Transverse colon (tissue), 4 donors: ENCODE measurements at regions not wholly inside any gene's neighbourhood (a gene's known extent, or its start where the extent isn't known, plus 50 kb on each side); places are given as distances from the start of the nearest gene placed in this dataset.

ENCODE experiments used
- DNase-seq: peaks from one replicate; pipeline ENCODE4 v3.0.0-alpha.2; 2019
- H3K27ac ChIP-seq, 4 donors: fragments of 200-600 bp; sonication (generic); 2 replicates each; pipeline ENCODE4 v1.5.1; 2016 to 2018; ENCODE audit warnings: inconsistent platforms in 4 of 4
- H3K27me3 ChIP-seq: fragments of 200-600 bp; sonication (generic); 2 replicates; pipeline ENCODE4 v1.5.1; 2017; ENCODE audit warnings: inconsistent platforms
- H3K36me3 ChIP-seq, 4 donors: fragments of 200-600 bp; sonication (generic); 2 replicates each; pipeline ENCODE4 v1.5.1; 2017 to 2019; ENCODE audit warnings: inconsistent platforms in 4 of 4
- H3K4me1 ChIP-seq, 4 donors: fragments of 200-600 bp; sonication (generic); 2 replicates each; pipeline ENCODE4 v1.5.1; 2017 to 2020; ENCODE audit warnings: inconsistent platforms in 4 of 4
- H3K4me3 ChIP-seq, 4 donors: fragments of 200-600 bp; sonication (generic); 1 replicate in 1 of 4; 2 replicates in 3 of 4; pipeline versions ENCODE4 v1.5.1 to v1.6.1; 2017 to 2019; ENCODE audit warnings: inconsistent platforms in 4 of 4
- H3K9me3 ChIP-seq, 2 donors: fragments of 200-600 bp; sonication (generic); 2 replicates each; pipeline ENCODE4 v1.5.1; 2017 to 2019; ENCODE audit warnings: inconsistent platforms in 2 of 2
- EP300 ChIP-seq: sonication (generic); formaldehyde crosslinking; IDR thresholded peaks from one replicate; pipeline ENCODE4 v1.6.1; 2017; ENCODE audit warnings: antibody characterized with exemption, low read depth
- POLR2A ChIP-seq: fragments of 450-650 bp; IDR thresholded peaks from one replicate; pipeline ENCODE4 v1.6.1; 2016; ENCODE audit warnings: antibody characterized with exemption, mild to moderate bottlenecking, moderate library complexity
- POLR2AphosphoS5 ChIP-seq, 3 donors: sonication (generic); formaldehyde crosslinking; IDR thresholded peaks; one replicate each; pipeline ENCODE4 v1.6.1; 2016; ENCODE audit warnings: antibody characterized with exemption in 3 of 3
- WGBS, 2 donors: methylation state at CpG; one replicate each; pipeline ENCODE4 v1.1.5; 2018; ENCODE audit warnings: low coverage in 1 of 2; 5-methylcytosine and 5-hydroxymethylcytosine counted together
- in situ Hi-C, 4 donors: fragments of 200-750 bp; cut with MboI; loops; one replicate each; pipeline versions ENCODE4 v1.15.0 to v1.15.1; 2017; ENCODE audit warnings: low sequenced_read_pairs in 3 of 4, low pct_ligation_motif_present in 1 of 4, low pct_unique_long_range_greater_than_20kb in 1 of 4
- intact Hi-C: fragments of 100-400 bp; cut with DNase I; formaldehyde crosslinking; loops from one replicate; pipeline ENCODE4 v1.15.1; 2023; ENCODE audit warnings: low total_unique reads
- TF ChIP-seq, protein P1 (sequence below), 5 experiments: fragments of 200-600 bp in 3 of 5; fragments of 450-650 bp in 2 of 5; sonication (generic) in 3 of 5; IDR thresholded peaks; 1 replicate in 2 of 5; 2 replicates in 3 of 5; pipeline ENCODE4 v1.5.1; 2016 to 2017; ENCODE audit warnings: antibody characterized with exemption in 5 of 5, inconsistent platforms in 3 of 5, mild to moderate bottlenecking in 2 of 5, moderate library complexity in 1 of 5

DNA sequence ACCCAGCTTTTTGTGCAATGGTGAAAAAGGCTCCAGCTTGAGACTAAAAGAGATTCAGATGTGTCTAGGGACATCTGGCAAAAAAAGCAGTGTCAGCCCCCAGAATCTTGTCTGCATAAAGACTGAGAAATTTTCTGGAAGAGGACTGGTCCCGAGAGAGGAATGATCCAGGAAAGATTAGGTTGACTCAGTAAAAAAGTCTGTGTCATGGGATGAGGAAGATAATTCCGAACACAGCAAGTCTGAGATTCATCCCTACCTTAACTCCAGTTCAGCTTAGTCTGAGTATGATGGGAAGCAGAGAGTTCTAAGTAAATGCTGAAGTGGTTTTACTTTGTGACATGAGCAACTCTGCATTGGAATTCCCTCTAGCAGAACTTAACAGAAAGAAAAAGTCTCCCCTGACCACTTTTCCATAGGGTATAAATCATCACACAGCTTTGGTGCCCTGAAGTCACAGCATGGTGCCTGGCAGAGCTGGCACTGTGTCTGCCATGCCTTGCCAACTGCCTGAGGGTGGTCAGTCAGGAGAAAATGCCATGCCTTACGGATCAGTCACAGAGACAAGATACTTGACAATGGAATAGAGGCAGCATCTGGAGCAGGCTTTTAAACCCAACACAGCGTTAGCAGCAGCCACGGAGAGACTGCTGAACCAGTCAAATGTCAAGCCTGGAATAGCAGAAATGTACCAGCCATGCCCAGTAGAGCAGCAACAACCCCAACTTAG lies 153.4 kb downstream of the ZC3H11B start:
- WGBS, 2 donors, result 75 to 80% methylated on average over 2 to 5 of the region's 5 CpGs

DNA sequence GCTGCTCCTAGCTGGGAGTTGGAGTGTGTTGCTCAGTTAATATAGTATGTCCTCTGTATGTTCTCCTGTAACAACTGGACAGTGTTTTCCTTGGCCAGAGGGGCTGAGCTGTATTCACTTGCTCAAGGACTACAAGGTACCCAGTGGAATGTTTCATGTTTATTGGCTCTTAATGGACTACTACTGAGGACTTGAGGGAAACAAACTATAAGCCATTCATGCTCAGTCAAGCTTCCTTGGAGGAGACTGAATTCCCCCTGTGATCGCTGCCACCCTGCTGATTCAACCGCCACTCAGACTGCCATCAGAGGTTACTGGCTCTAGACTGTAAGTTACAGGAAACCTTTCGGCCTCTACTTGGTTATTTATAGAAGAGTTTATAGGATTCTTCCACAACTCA lies 166.6 kb downstream of the ZC3H11B start:
- 33 to 60% methylated on average over 2 to 3 of the region's 3 CpGs for WGBS, 2 donors
- Histone ChIP-seq H3K4me1 (peaks cover 0 to 8% (median 0%) of the 10 kb centered on the region in 4 donors), H3K9me3 (no peaks in the 10 kb centered on the region), H3K27ac (no peak overlapping the region), H3K27me3 (no peaks in the 10 kb centered on the region), H3K36me3 (no peaks in the 10 kb centered on the region), H3K4me3 (no peak overlapping the region)
- in situ Hi-C loops, result no loop called here
- TF ChIP-seq EP300 (no peak), POLR2A (no peak), POLR2AphosphoS5 (IDR thresholded peaks at IDR 0.05) (no peak)
- TF ChIP-seq, protein P1, sequence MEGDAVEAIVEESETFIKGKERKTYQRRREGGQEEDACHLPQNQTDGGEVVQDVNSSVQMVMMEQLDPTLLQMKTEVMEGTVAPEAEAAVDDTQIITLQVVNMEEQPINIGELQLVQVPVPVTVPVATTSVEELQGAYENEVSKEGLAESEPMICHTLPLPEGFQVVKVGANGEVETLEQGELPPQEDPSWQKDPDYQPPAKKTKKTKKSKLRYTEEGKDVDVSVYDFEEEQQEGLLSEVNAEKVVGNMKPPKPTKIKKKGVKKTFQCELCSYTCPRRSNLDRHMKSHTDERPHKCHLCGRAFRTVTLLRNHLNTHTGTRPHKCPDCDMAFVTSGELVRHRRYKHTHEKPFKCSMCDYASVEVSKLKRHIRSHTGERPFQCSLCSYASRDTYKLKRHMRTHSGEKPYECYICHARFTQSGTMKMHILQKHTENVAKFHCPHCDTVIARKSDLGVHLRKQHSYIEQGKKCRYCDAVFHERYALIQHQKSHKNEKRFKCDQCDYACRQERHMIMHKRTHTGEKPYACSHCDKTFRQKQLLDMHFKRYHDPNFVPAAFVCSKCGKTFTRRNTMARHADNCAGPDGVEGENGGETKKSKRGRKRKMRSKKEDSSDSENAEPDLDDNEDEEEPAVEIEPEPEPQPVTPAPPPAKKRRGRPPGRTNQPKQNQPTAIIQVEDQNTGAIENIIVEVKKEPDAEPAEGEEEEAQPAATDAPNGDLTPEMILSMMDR (IDR thresholded peaks at IDR 0.05), result no peak
- intact Hi-C loops, result no loop called here
- no peak for DNase-seq

More for the DNA sequence above, 153.4 kb downstream of the ZC3H11B start:
- Histone ChIP-seq H3K27me3 (no peaks in the 10 kb centered on the region), H3K27ac (peak overlapping the region in 1 of 4 donors; percentile 13), H3K4me3 (no peak overlapping the region), H3K36me3 (no peaks in the 10 kb centered on the region), H3K9me3 (no peaks in the 10 kb centered on the region), H3K4me1 (no peaks in the 10 kb centered on the region)
- intact Hi-C loops (no loop called here), in situ Hi-C loops (no loop called here)
- DNase-seq, result no peak
- TF ChIP-seq POLR2A (no peak), POLR2AphosphoS5 (IDR thresholded peaks at IDR 0.05) (no peak), EP300 (no peak)
- TF ChIP-seq, protein P1 (IDR thresholded peaks at IDR 0.05), result no peak

DNA sequence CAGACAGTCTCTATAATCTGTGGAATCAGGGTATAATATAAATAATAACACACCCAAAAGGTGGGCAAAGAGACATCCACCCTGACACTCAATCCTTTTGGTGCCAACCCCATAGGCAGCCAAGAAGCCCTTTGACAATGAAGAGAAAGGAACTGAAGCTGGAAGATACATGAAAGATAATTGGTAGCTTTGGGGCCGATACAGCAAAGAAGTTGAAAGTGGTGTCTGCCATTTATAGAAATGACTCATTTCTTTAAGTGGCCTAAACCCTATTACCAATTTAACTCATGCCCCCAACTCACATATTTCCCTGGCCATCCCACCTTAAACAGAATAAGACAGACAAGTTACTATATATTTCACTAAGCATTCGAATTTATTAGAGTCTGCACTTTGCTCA lies 167.0 kb downstream of the ZC3H11B start:
- Histone ChIP-seq H3K4me3 (no peak overlapping the region), H3K4me1 (peaks cover 0 to 8% (median 0%) of the 10 kb centered on the region in 4 donors), H3K36me3 (no peaks in the 10 kb centered on the region), H3K9me3 (no peaks in the 10 kb centered on the region), H3K27ac (no peak overlapping the region), H3K27me3 (no peaks in the 10 kb centered on the region)
- DNase-seq, result no peak
- in situ Hi-C loops, result no loop called here
- TF ChIP-seq EP300, result no peak
- no peak for TF ChIP-seq POLR2A
- intact Hi-C loops, result no loop called here
- 73 to 78% methylated on average over 2 of the region's 2 CpGs for WGBS, 2 donors

DNA sequence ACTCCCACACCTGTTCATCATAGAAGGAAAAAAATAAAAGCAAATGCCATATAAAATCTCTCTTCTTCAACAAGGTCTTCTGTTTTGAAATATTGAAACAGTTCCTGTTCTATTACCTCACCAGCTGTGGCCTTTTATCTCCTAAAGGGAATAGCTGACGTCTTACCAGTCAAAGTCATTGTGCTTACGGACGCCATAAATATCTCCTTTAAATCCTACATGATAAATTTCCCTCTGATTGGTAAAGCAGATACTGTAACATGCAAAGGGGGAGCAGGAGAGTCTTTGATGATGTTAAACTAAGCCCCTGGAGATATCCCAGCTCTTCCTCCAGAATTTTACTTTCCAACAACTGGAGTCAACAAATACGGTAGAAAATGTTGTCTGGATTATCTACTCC lies 168.4 kb downstream of the ZC3H11B start:
- TF ChIP-seq, protein P1 (IDR thresholded peaks at IDR 0.05), result no peak
- TF ChIP-seq POLR2A (no peak), EP300 (no peak), POLR2AphosphoS5 (IDR thresholded peaks at IDR 0.05) (no peak)
- intact Hi-C loops (no loop called here), in situ Hi-C loops (no loop called here)
- Histone ChIP-seq H3K27ac (no peak overlapping the region), H3K27me3 (no peaks in the 10 kb centered on the region), H3K36me3 (no peaks in the 10 kb centered on the region), H3K9me3 (no peaks in the 10 kb centered on the region), H3K4me3 (no peak overlapping the region), H3K4me1 (peaks cover 0 to 8% (median 0%) of the 10 kb centered on the region in 4 donors)
- WGBS, 2 donors, result 86 to 89% methylated on average over 4 of the region's 4 CpGs
- no peak for DNase-seq
